ENCODE measurements at regions not wholly inside any gene's neighbourhood (a gene's known extent, or its start where the extent isn't known, plus 50 kb on each side); places are given as distances from the start of the nearest gene placed in this dataset.

GRCh38 chr15:54776410-54776809, 420.3 kb downstream of the RSL24D1 start:
- TF ChIP-seq CTCF (IDR thresholded peaks at IDR 0.05) (no peak), POLR2A (IDR thresholded peaks at IDR 0.05; ENCODE audit: low read length) (no peak), JUNB (IDR thresholded peaks at IDR 0.05) (no peak), EP300 (IDR thresholded peaks at IDR 0.05) (no peak), MYC (IDR thresholded peaks at IDR 0.05; ENCODE audit: borderline replicate concordance, low read length) (no peak), CEBPB (IDR thresholded peaks at IDR 0.05) (no peak), FOSL2 (IDR thresholded peaks at IDR 0.05) (no peak), FOSL2 (CRISPR knock-in tag; IDR thresholded peaks at IDR 0.05) (no peak), CHD4 (IDR thresholded peaks at IDR 0.05; ENCODE audit: borderline replicate concordance) (no peak), RNF2 (IDR thresholded peaks at IDR 0.05; ENCODE audit: borderline replicate concordance, low read depth) (no peak), PHF8 (IDR thresholded peaks at IDR 0.05; ENCODE audit: borderline replicate concordance, low read depth) (no peak), CBX8 (IDR thresholded peaks at IDR 0.05) (no peak)

Measured in A549 (cell line).